H1 (cell line): ENCODE measurements at regions not wholly inside any gene's neighbourhood (a gene's known extent, or its start where the extent isn't known, plus 50 kb on each side); places are given as distances from the start of the nearest gene placed in this dataset.

ENCODE experiments used
- KDM1A ChIP-seq: fragments of 200-600, 300-600 bp; sonication (generic); IDR thresholded peaks from 2 replicates; pipeline ENCODE4 v1.7.1; 2016; ENCODE audit warnings: mild to moderate bottlenecking, low read length, borderline replicate concordance
- SIX5 ChIP-seq: IDR thresholded peaks from 2 replicates; pipeline ENCODE4 v1.6.1; 2011; ENCODE audit warnings: mild to moderate bottlenecking, low read depth, low read length

GRCh38 chr9:12980085-12980851, 205.4 kb downstream of the LURAP1L start (continued):
- TF ChIP-seq SIX5 (no peak), KDM1A (no peak)
- TF ChIP-seq, all 59 proteins: peak for 0
